Endothelial cell of umbilical vein (primary cell): ENCODE measurements at regions not wholly inside any gene's neighbourhood (a gene's known extent, or its start where the extent isn't known, plus 50 kb on each side); places are given as distances from the start of the nearest gene placed in this dataset.

ENCODE experiments used
- BruUV-seq: library from RNA; stranded (reverse); fragments of 400-500 nt; replicated peaks from 2 replicates; lab custom pipeline; 2021; lab: Mats Ljungman, UMichigan
- CTCF ChIA-PET: fragments of 300-600, 350-600 bp; sonication (Branson Sonifier 250); formaldehyde crosslinking; loops from one replicate; lab custom pipeline; 2021; ENCODE audit warnings: antibody characterized with exemption, inconsistent platforms; lab: Charles Lee
- POLR2A ChIA-PET: fragments of 300-600, 350-600 bp; sonication (Branson Sonifier 250); formaldehyde crosslinking; loops from one replicate; lab custom pipeline; 2021; ENCODE audit warnings: antibody characterized with exemption, inconsistent platforms; lab: Charles Lee
- DNase-seq: peaks from one replicate; pipeline ENCODE4 v3.0.0-alpha.2; 2011; ENCODE audit warnings: low read depth, low spot score
- FAIRE-seq: peaks from 2 replicates; lab custom pipeline; 2011; peaks lifted over from hg19 to GRCh38; lab: Jason Lieb, UNC
- H2AFZ ChIP-seq: 2 replicates; pipeline ENCODE4 v1.6.0; 2012; ENCODE audit warnings: low read depth, low read length, control low read depth, inconsistent platforms
- H3K27ac ChIP-seq: 2 replicates; pipeline ENCODE4 v1.5.1; 2011; ENCODE audit warnings: low read depth, mild to moderate bottlenecking, control low read depth, low read length, moderate library complexity; ENCODE audit not compliant: insufficient read depth
- H3K27me3 ChIP-seq, 2 experiments: 2 replicates each; pipeline versions ENCODE4 v1.6.0 to v1.6.1; 2011; ENCODE audit warnings: low read length in 2 of 2, mixed read lengths in 1 of 2; ENCODE audit not compliant: control insufficient read depth in 2 of 2, insufficient read depth in 2 of 2
- H3K36me3 ChIP-seq, 2 experiments: 2 replicates in 1 of 2; 3 replicates in 1 of 2; pipeline ENCODE4 v1.5.1; 2011; ENCODE audit warnings: low read length in 2 of 2, mild to moderate bottlenecking in 1 of 2, moderate library complexity in 1 of 2; ENCODE audit not compliant: control insufficient read depth in 2 of 2, insufficient read depth in 2 of 2; ENCODE audit errors: extremely low read depth in 1 of 2
- H3K4me1 ChIP-seq: 3 replicates; pipeline ENCODE4 v1.5.1; 2011; ENCODE audit warnings: mild to moderate bottlenecking, low read length; ENCODE audit not compliant: control insufficient read depth, insufficient read depth; ENCODE audit errors: extremely low read depth
- H3K4me2 ChIP-seq: 2 replicates; pipeline ENCODE4 v1.6.1; 2011; ENCODE audit warnings: low read length, control low read depth, mixed read lengths; ENCODE audit not compliant: insufficient read depth
- H3K4me3 ChIP-seq, 3 experiments: fragments of 200-600 bp in 1 of 3; sonication (generic), shearing (Covaris generic) in 1 of 3; replicated peaks in 1 of 3; 2 replicates each; pipeline ENCODE4 v1.5.1; 2011 to 2016; ENCODE audit warnings: control low read depth in 3 of 3, low read length in 3 of 3, mild to moderate bottlenecking in 2 of 3, inconsistent platforms in 1 of 3, low read depth in 1 of 3, moderate library complexity in 1 of 3; ENCODE audit not compliant: insufficient read depth in 1 of 3
- H3K79me2 ChIP-seq: 2 replicates; pipeline ENCODE4 v1.6.0; 2012; ENCODE audit warnings: low read length, inconsistent platforms; ENCODE audit not compliant: control insufficient read depth, insufficient read depth
- H3K9ac ChIP-seq: replicated peaks from 2 replicates; pipeline ENCODE3; 2011; ENCODE audit warnings: low read length, control low read depth; ENCODE audit not compliant: insufficient read depth; ENCODE audit errors: extremely low read depth
- H3K9me1 ChIP-seq: replicated peaks from 3 replicates; pipeline ENCODE4 v1.6.0; 2011; ENCODE audit warnings: mild to moderate bottlenecking, low read length; ENCODE audit not compliant: control insufficient read depth, insufficient read depth; ENCODE audit errors: extremely low read depth
- H3K9me3 ChIP-seq: replicated peaks from 2 replicates; pipeline ENCODE4 v1.5.1; 2012; ENCODE audit warnings: low read length, inconsistent platforms; ENCODE audit not compliant: control insufficient read depth, insufficient read depth
- H4K20me1 ChIP-seq: replicated peaks from 2 replicates; pipeline ENCODE3; 2011; ENCODE audit warnings: mild to moderate bottlenecking, low read length; ENCODE audit not compliant: control insufficient read depth, insufficient read depth; ENCODE audit errors: extremely low read depth
- CTCF ChIP-seq, 2 donors: IDR thresholded peaks; 1 replicate in 1 of 2; 2 replicates in 1 of 2; pipeline ENCODE4 v1.5.1; 2011; ENCODE audit warnings: low read length in 2 of 2, mild to moderate bottlenecking in 2 of 2, moderate library complexity in 2 of 2, control low read depth in 1 of 2, inconsistent platforms in 1 of 2, low read depth in 1 of 2; ENCODE audit not compliant: insufficient read depth in 1 of 2; ENCODE audit errors: extremely low read depth in 1 of 2
- FOS ChIP-seq: IDR thresholded peaks from 2 replicates; pipeline ENCODE4 v1.6.1; 2011; ENCODE audit warnings: mild to moderate bottlenecking, low read length, moderate library complexity, borderline replicate concordance; ENCODE audit not compliant: insufficient read depth
- GATA2 ChIP-seq: IDR thresholded peaks from 2 replicates; pipeline ENCODE4 v1.7.0; 2011; ENCODE audit warnings: low read depth, mild to moderate bottlenecking, moderate library complexity, mixed read lengths, low read length; ENCODE audit not compliant: insufficient read length, insufficient read depth
- JUN ChIP-seq: IDR thresholded peaks from 2 replicates; pipeline ENCODE4 v1.6.1; 2011; ENCODE audit warnings: borderline replicate concordance, low read depth; ENCODE audit not compliant: insufficient read length, insufficient read depth
- MYC ChIP-seq: IDR thresholded peaks from one replicate; pipeline ENCODE4 v1.6.1; 2011; ENCODE audit warnings: mild to moderate bottlenecking, low read depth, low read length
- POLR2A ChIP-seq: IDR thresholded peaks from 2 replicates; pipeline ENCODE4 v1.6.1; 2012; ENCODE audit warnings: low read depth, mild to moderate bottlenecking, control low read depth, low read length
- POLR2AphosphoS5 ChIP-seq: IDR thresholded peaks from 2 replicates; pipeline ENCODE4 v1.6.1; 2012; ENCODE audit warnings: low read depth, mild to moderate bottlenecking, control low read depth, low read length, moderate library complexity; ENCODE audit not compliant: insufficient read depth
- dilution Hi-C: fragments of 300-500 bp; cut with MboI; formaldehyde crosslinking; loops from one replicate; pipeline ENCODE4 v1.15.0; 2019; ENCODE audit warnings: low sequenced_read_pairs; ENCODE audit not compliant: extremely low pct_ligation_motif_present
- intact Hi-C: fragments of 100-400 bp; cut with micrococcal nuclease; formaldehyde crosslinking; loops from one replicate; pipeline ENCODE4 v1.10.0; 2022

DNA sequence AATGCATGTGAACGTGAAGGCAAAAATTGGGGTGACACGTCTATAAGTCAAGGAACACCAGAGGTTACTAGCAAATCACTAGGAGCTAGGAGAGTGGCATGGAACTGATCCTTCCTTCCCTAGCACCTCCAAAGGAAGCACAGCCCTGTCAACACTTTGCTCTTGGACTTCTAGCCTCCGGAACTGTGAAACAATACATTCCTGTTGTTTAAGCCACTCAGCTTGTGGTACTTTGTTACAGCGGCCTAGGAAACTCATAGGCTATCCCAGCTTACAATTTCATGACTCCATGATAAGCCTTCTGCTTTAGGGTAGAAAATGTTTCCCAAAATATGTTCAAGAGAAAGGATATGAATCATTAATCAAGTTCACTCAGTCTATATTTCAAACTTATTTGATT lies 798.1 kb downstream of the DCDC2C start:
- BruUV-seq: TSS peak; percentile 63
- H3K9me3 ChIP-seq: no peaks in the 10 kb centered on the region
- intact Hi-C loops: loop anchor here (1.0 to 5.0 kb wide), 2 partner anchors 81 to 454 kb away; no protein-coding TSS in a partner anchor
- peak overlapping the region; percentile 21 for H3K9ac ChIP-seq
- H3K4me3 ChIP-seq: no peak overlapping the region
- no peaks in the 10 kb centered on the region for H3K79me2 ChIP-seq
- TF ChIP-seq MYC (no peak), POLR2AphosphoS5 (peak; percentile 54)
- peak overlapping the region; percentile 74 for H3K4me2 ChIP-seq
- peaks cover 27% of the 10 kb centered on the region for H3K4me1 ChIP-seq
- dilution Hi-C loops: no loop called here
- no peaks in the 10 kb centered on the region for H3K27me3 ChIP-seq
- peak; percentile 89 for FAIRE-seq
- peak overlapping the region; percentile 59 for H3K27ac ChIP-seq
- H4K20me1 ChIP-seq: no peaks in the 10 kb centered on the region
- CTCF ChIA-PET: interaction anchor here (0.6 to 2.7 kb wide), 4 partner anchors 10 to 542 kb away, joined by 3 to 14 read pairs (median 8); no protein-coding TSS in a partner anchor
- H2AFZ ChIP-seq: peak overlapping the region; percentile 6
- no peaks in the 10 kb centered on the region for H3K36me3 ChIP-seq
- POLR2A ChIA-PET: no interaction called here
- peak; percentile 89 for DNase-seq
- H3K9me1 ChIP-seq: no peaks in the 10 kb centered on the region

DNA sequence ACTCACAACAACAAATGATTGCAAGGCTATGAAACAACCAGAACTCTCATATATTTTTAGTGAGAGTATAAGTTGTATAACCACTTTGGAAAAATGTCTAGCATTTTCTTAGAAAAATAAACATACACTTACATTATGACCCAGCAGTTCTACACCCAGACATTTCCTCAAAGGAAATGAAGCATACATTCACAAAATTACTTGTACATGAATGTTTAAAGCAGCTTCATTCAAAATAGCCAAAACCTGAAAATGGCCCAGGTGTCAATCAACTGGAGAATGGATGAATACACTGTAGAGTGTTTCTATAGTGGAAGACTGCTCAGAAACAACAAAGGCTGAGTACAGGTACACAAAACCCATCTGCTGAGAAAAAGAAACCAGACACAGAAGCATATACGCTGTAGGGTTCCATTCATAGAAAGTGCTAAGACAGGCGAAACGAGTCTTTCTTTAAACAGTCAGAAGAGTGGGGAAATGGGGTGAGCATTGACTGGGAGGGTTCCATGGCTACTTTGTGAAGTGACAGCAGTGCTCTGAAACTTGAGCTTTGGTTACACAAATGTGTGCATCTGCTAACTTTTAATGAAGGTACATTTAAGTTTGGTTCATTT lies 799.0 kb downstream of the DCDC2C start:
- no peaks in the 10 kb centered on the region for H3K9me3 ChIP-seq
- H3K9me1 ChIP-seq: no peaks in the 10 kb centered on the region
- DNase-seq (peak; percentile 86), FAIRE-seq (peak; percentile 75)
- CTCF ChIA-PET: interaction anchor here (1.5 to 2.7 kb wide), 3 partner anchors 11 to 213 kb away, joined by 3 to 14 read pairs (median 13); no protein-coding TSS in a partner anchor
- H3K4me2 ChIP-seq: peak overlapping the region; percentile 74
- H4K20me1 ChIP-seq: no peaks in the 10 kb centered on the region
- peak overlapping the region; percentile 59 for H3K27ac ChIP-seq
- no peaks in the 10 kb centered on the region for H3K79me2 ChIP-seq
- BruUV-seq: no TSS peak
- peak overlapping the region; percentile 45 for H3K9ac ChIP-seq
- intact Hi-C loops: loop anchor here (1.0 to 5.0 kb wide), 7 partner anchors 14 to 455 kb away; no protein-coding TSS in a partner anchor
- H3K27me3 ChIP-seq: no peaks in the 10 kb centered on the region
- peak overlapping the region; percentile 68 for H2AFZ ChIP-seq
- H3K4me3 ChIP-seq: no peak overlapping the region
- no peaks in the 10 kb centered on the region for H3K36me3 ChIP-seq
- H3K4me1 ChIP-seq: peaks cover 27% of the 10 kb centered on the region
- dilution Hi-C loops: no loop called here
- POLR2A ChIA-PET: no interaction called here
- TF ChIP-seq POLR2A (no peak), POLR2AphosphoS5 (peak; percentile 43), CTCF (IDR thresholded peaks at IDR 0.05; ENCODE audit: extremely low read depth in 1 of 2, insufficient read depth in 1 of 2, low read depth in 1 of 2, low read length in 2 of 2) (no peak), GATA2 (no peak), FOS (peak; percentile 66), JUN (peak; percentile 67)
